Mesothelial cell of epicardium (in vitro differentiated cells): ENCODE measurements at regions not wholly inside any gene's neighbourhood (a gene's known extent, or its start where the extent isn't known, plus 50 kb on each side); places are given as distances from the start of the nearest gene placed in this dataset.

ENCODE experiments used
- DNase-seq, 2 experiments: peaks; one replicate each; pipeline ENCODE4 v3.0.0; 2021; ENCODE audit warnings: low spot score in 2 of 2; ENCODE audit not compliant: unreplicated experiment in 2 of 2
- H3K27ac Mint-ChIP-seq: 2 replicates; pipeline ENCODE4 v1.8.0; 2021; ENCODE audit warnings: mixed read lengths
- H3K27me3 Mint-ChIP-seq: 2 replicates; pipeline ENCODE4 v1.8.0; 2021; ENCODE audit warnings: low read depth, mixed read lengths
- H3K36me3 Mint-ChIP-seq: 2 replicates; pipeline ENCODE4 v1.8.0; 2021; ENCODE audit warnings: mixed read lengths
- H3K4me1 Mint-ChIP-seq: 2 replicates; pipeline ENCODE4 v1.8.0; 2021; ENCODE audit warnings: mixed read lengths
- H3K4me3 Mint-ChIP-seq: 2 replicates; pipeline ENCODE4 v1.8.0; 2021; ENCODE audit warnings: mild to moderate bottlenecking, moderate library complexity, mixed read lengths
- H3K9me3 Mint-ChIP-seq: 2 replicates; pipeline ENCODE4 v1.8.0; 2021; ENCODE audit warnings: mixed read lengths
- TF ChIP-seq, protein P1 (sequence below): fragments of 200-600 bp; sonication (generic); IDR thresholded peaks from one replicate; pipeline ENCODE4 v1.5.0; 2021; ENCODE audit warnings: antibody characterized with exemption; ENCODE audit not compliant: unreplicated experiment

GRCh38 chr22:47345025-47345424, 582.6 kb downstream of the TBC1D22A start:
- TF ChIP-seq, protein P1, sequence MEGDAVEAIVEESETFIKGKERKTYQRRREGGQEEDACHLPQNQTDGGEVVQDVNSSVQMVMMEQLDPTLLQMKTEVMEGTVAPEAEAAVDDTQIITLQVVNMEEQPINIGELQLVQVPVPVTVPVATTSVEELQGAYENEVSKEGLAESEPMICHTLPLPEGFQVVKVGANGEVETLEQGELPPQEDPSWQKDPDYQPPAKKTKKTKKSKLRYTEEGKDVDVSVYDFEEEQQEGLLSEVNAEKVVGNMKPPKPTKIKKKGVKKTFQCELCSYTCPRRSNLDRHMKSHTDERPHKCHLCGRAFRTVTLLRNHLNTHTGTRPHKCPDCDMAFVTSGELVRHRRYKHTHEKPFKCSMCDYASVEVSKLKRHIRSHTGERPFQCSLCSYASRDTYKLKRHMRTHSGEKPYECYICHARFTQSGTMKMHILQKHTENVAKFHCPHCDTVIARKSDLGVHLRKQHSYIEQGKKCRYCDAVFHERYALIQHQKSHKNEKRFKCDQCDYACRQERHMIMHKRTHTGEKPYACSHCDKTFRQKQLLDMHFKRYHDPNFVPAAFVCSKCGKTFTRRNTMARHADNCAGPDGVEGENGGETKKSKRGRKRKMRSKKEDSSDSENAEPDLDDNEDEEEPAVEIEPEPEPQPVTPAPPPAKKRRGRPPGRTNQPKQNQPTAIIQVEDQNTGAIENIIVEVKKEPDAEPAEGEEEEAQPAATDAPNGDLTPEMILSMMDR: no peak
- Mint-ChIP-seq H3K9me3 (peaks cover 39% of the 10 kb centered on the region), H3K36me3 (peaks cover 7% of the 10 kb centered on the region), H3K4me3 (no peak overlapping the region), H3K27ac (no peak overlapping the region), H3K27me3 (no peaks in the 10 kb centered on the region), H3K4me1 (no peaks in the 10 kb centered on the region)
- DNase-seq: no peak

DNA sequence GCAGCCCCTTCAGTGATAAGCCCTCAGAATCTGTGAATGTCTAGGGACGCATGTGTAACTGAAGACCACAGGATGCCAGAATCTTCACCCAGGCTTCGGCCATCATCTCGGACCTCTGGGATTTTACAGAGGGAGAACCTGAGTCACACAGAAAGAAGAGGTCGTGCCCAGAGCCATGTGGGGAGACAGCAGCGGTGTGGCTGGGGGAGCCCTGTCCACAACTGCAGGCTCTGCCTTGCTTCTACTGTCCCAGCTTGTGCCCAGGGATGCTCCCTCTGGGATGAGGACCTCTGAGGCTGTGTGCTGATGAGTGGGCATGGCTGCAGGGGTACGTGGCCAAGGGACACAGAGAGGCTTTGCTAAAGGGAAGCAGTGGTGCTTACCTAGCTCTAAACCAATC, 582.0 kb downstream of the TBC1D22A start:
- Mint-ChIP-seq H3K4me1 (no peaks in the 10 kb centered on the region), H3K36me3 (peaks cover 5% of the 10 kb centered on the region), H3K27ac (no peak overlapping the region), H3K27me3 (no peaks in the 10 kb centered on the region), H3K9me3 (peaks cover 39% of the 10 kb centered on the region), H3K4me3 (no peak overlapping the region)
- TF ChIP-seq, protein P1: no peak
- no peak for DNase-seq

DNA sequence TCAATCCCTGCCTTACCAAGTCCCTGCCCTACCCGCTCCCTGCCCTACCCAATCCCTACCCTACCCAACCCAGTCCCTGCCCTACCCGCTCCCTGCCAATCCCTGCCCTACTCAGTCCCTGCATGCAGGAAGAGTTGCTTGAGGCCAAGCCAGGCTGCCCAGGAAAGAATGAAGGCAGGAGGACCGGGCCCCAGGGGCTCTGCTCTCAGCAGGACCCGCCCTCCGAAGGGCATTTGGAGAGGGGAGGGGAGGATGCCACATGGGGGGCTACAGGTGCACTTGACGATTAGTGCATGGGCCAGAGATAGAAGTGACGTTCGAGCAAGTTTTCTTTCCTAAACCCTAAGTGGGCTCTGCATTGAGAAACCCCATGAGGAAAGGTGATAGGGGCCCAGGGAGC, 581.2 kb downstream of the TBC1D22A start:
- H3K4me1 Mint-ChIP-seq: no peaks in the 10 kb centered on the region
- H3K27me3 Mint-ChIP-seq: no peaks in the 10 kb centered on the region
- no peak overlapping the region for H3K27ac Mint-ChIP-seq
- H3K4me3 Mint-ChIP-seq: no peak overlapping the region
- peaks cover 5% of the 10 kb centered on the region for H3K36me3 Mint-ChIP-seq
- H3K9me3 Mint-ChIP-seq: peaks cover 38% of the 10 kb centered on the region
- TF ChIP-seq, protein P1: no peak
- no peak for DNase-seq

- DNase-seq: no peak
- peaks cover 5% of the 10 kb centered on the region for H3K36me3 Mint-ChIP-seq
- peaks cover 42% of the 10 kb centered on the region for H3K9me3 Mint-ChIP-seq
- H3K27me3 Mint-ChIP-seq: no peaks in the 10 kb centered on the region
- TF ChIP-seq, protein P1: no peak
- no peaks in the 10 kb centered on the region for H3K4me1 Mint-ChIP-seq
- H3K4me3 Mint-ChIP-seq: no peak overlapping the region
- no peak overlapping the region for H3K27ac Mint-ChIP-seq
Measured at GRCh38 chr22:47342446-47342845, 580.0 kb downstream of the TBC1D22A start.

DNA sequence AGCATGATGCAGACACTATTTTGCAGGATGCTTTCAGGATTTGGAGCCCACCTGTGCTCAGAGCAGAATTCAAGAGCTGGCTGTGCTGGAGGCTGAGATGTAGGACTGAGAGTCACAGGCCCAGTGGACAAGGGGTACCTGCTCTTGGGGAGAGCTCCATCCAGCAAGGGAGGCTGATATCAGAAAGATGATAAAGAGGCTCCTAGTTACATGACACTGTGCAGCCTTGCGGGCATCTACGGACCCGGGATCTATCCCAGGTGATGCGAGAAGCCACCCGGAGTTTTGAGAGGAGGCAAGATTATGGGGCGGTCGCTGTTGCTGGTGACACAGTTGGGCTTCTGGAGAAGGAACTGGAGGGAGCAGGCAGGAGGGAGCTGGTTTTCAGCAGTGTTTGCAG, 579.0 kb downstream of the TBC1D22A start:
- peaks cover 5% of the 10 kb centered on the region for H3K36me3 Mint-ChIP-seq
- no peak for DNase-seq
- no peak overlapping the region for H3K27ac Mint-ChIP-seq
- H3K9me3 Mint-ChIP-seq: peaks cover 50% of the 10 kb centered on the region
- no peak overlapping the region for H3K4me3 Mint-ChIP-seq
- H3K27me3 Mint-ChIP-seq: no peaks in the 10 kb centered on the region
- TF ChIP-seq, protein P1: no peak
- no peaks in the 10 kb centered on the region for H3K4me1 Mint-ChIP-seq

DNA sequence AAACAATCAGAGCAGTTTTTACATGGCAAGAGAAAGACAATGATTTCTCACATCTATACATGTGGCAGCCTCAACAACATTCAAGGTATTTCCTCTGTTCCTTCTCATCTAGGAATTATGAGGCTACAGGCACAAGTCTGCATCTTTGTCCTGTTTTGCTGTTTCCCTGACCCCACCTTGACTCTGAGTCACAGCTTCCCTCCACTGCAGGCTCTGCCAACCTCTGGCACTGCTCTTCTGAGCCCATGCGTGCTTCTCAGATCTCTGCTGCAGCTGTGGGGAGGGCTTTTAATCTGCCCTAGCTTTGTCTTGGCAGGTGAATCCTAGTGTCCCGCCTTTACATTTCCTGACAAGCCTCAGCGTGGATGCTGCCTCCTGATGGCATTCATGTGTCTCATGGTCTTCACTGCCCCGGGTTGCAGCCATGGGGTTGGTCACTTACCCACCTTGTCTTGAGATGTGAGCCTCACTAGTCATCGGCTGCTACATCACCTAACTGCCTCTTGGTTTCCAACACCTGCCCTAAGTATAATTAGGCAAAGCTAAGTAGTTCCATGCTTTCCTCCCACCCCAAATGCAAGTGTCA, 578.5 kb downstream of the TBC1D22A start:
- DNase-seq: no peak
- H3K9me3 Mint-ChIP-seq: peaks cover 55% of the 10 kb centered on the region
- no peak overlapping the region for H3K27ac Mint-ChIP-seq
- TF ChIP-seq, protein P1: no peak
- H3K4me3 Mint-ChIP-seq: no peak overlapping the region
- no peaks in the 10 kb centered on the region for H3K27me3 Mint-ChIP-seq
- H3K4me1 Mint-ChIP-seq: no peaks in the 10 kb centered on the region
- peaks cover 5% of the 10 kb centered on the region for H3K36me3 Mint-ChIP-seq
